ENCODE measurements at regions not wholly inside any gene's neighbourhood (a gene's known extent, or its start where the extent isn't known, plus 50 kb on each side); places are given as distances from the start of the nearest gene placed in this dataset.

- DNase-seq: no peak
- in situ Hi-C loops (cut with MboI; ENCODE audit: low pct_unique_long_range_greater_than_20kb, low sequenced_read_pairs): no loop called here
Measured at GRCh38 chr5:161960314-161960713, 107.3 kb upstream of the GABRG2 start.

DNA sequence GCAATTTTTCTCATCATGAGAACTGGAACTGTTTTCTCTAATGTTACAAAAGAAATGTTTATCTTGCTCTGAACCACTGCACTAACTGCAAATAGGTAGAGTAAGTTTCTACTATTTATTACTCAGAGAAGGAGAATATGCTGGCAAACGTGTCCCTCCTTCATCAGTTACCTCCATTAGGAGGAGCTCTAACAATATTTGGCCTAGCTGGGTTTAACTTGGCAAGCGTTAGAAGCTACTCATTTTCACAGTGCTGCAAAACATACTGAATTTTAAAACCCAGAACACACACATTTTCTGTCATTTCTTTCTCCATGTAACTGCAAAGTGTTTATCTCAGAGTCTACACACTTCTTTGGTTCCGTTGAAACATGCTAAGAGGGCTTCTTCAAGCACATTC is 101.0 kb upstream of the GABRG2 start:
- peak; percentile 11 for DNase-seq
- in situ Hi-C loops (cut with MboI; ENCODE audit: low pct_unique_long_range_greater_than_20kb, low sequenced_read_pairs): no loop called here

DNA sequence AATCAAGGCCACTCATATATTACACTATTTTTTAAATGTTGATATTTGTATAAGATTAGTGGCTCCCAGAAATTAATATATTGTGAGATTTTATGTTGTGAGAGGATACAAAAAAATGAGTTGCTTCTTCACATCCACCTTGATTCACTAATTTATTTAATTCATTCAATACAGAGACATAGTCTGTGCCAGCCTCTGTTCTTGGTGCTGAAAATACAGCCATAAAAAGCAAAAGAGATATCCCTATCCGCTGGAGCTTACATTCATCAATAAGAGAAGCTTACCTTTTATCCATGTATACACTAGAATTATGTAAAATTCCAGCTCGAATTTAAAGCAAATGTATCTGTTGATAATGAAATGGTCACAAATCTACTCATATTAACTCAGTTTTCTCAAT is 92.2 kb upstream of the GABRG2 start:
- in situ Hi-C loops (cut with MboI; ENCODE audit: low pct_unique_long_range_greater_than_20kb, low sequenced_read_pairs): no loop called here
- no peak for DNase-seq

GRCh38 chr5:161988077-161988476 is 79.5 kb upstream of the GABRG2 start:
- DNase-seq: no peak
- in situ Hi-C loops (cut with MboI; ENCODE audit: low pct_unique_long_range_greater_than_20kb, low sequenced_read_pairs): no loop called here

All from KBM-7 (cell line).